ENCODE measurements at regions not wholly inside any gene's neighbourhood (a gene's known extent, or its start where the extent isn't known, plus 50 kb on each side); places are given as distances from the start of the nearest gene placed in this dataset.

- no peak for DNase-seq (ENCODE audit: low spot score in 2 of 2)
- FAIRE-seq, result no peak
These were observed 1307.4 kb upstream of the ACVR2A start for GRCh38 chr2:146537477-146537876.

- DNase-seq (ENCODE audit: low spot score in 2 of 2) (no peak), FAIRE-seq (no peak)
These were observed 1312.2 kb upstream of the ACVR2A start for GRCh38 chr2:146532509-146533147.

- FAIRE-seq, result no peak
- DNase-seq (ENCODE audit: low spot score in 2 of 2), result no peak
These were observed 1312.8 kb upstream of the ACVR2A start for GRCh38 chr2:146532009-146532408.

GRCh38 chr2:146530886-146531285 lies 1313.9 kb upstream of the ACVR2A start:
- FAIRE-seq (no peak), DNase-seq (ENCODE audit: low spot score in 2 of 2) (no peak)

- FAIRE-seq (no peak), DNase-seq (ENCODE audit: low spot score in 2 of 2) (no peak)
These were observed 1317.7 kb upstream of the ACVR2A start for GRCh38 chr2:146527166-146527565.

GRCh38 chr2:146523196-146523595 lies 1321.6 kb upstream of the ACVR2A start:
- DNase-seq (ENCODE audit: low spot score in 2 of 2) (no peak), FAIRE-seq (peak; percentile 76)

- FAIRE-seq (no peak), DNase-seq (ENCODE audit: low spot score in 2 of 2) (no peak)
These were observed 1338.0 kb upstream of the ACVR2A start for GRCh38 chr2:146506851-146507250.

- FAIRE-seq (no peak), DNase-seq (ENCODE audit: low spot score in 2 of 2) (no peak)
These were observed 1341.5 kb upstream of the ACVR2A start for GRCh38 chr2:146503366-146503765.

- DNase-seq (ENCODE audit: low spot score in 2 of 2), result no peak
These were observed 1348.6 kb upstream of the ACVR2A start for GRCh38 chr2:146496248-146496647.

GRCh38 chr2:146489386-146489785 lies 1355.4 kb upstream of the ACVR2A start:
- DNase-seq (ENCODE audit: low spot score in 2 of 2), result no peak
- FAIRE-seq, result no peak

More at GRCh38 chr2:146496248-146496647, 1348.6 kb upstream of the ACVR2A start:
- FAIRE-seq, result no peak

- FAIRE-seq, result no peak
These were observed 1363.2 kb upstream of the ACVR2A start for GRCh38 chr2:146481629-146482028.

GRCh38 chr2:146477383-146477782 lies 1367.4 kb upstream of the ACVR2A start:
- DNase-seq (ENCODE audit: low spot score in 2 of 2) (no peak), FAIRE-seq (no peak)

More at GRCh38 chr2:146481629-146482028, 1363.2 kb upstream of the ACVR2A start:
- DNase-seq (ENCODE audit: low spot score in 2 of 2), result no peak

- FAIRE-seq (no peak), DNase-seq (ENCODE audit: low spot score in 2 of 2) (no peak)
These were observed 1376.3 kb upstream of the ACVR2A start for GRCh38 chr2:146468578-146468977.

- no peak for DNase-seq (ENCODE audit: low spot score in 2 of 2)
- FAIRE-seq, result no peak
These were observed 1377.4 kb upstream of the ACVR2A start for GRCh38 chr2:146467425-146467824.

- DNase-seq (ENCODE audit: low spot score in 2 of 2) (no peak), FAIRE-seq (no peak)
These were observed 1379.4 kb upstream of the ACVR2A start for GRCh38 chr2:146465460-146465859.

GRCh38 chr2:146461068-146461467 lies 1383.8 kb upstream of the ACVR2A start:
- FAIRE-seq (no peak), DNase-seq (ENCODE audit: low spot score in 2 of 2) (no peak)

GRCh38 chr2:146458585-146458984 lies 1386.2 kb upstream of the ACVR2A start:
- DNase-seq (ENCODE audit: low spot score in 2 of 2) (no peak), FAIRE-seq (no peak)

GRCh38 chr2:146457221-146457620 lies 1387.6 kb upstream of the ACVR2A start:
- FAIRE-seq, result no peak

GRCh38 chr2:146455325-146455724 lies 1389.5 kb upstream of the ACVR2A start:
- FAIRE-seq, result no peak

More at GRCh38 chr2:146457221-146457620, 1387.6 kb upstream of the ACVR2A start:
- DNase-seq (ENCODE audit: low spot score in 2 of 2), result no peak

GRCh38 chr2:146451972-146452371 lies 1392.9 kb upstream of the ACVR2A start:
- no peak for FAIRE-seq

More at GRCh38 chr2:146455325-146455724, 1389.5 kb upstream of the ACVR2A start:
- no peak for DNase-seq (ENCODE audit: low spot score in 2 of 2)

GRCh38 chr2:146450131-146450530 lies 1394.7 kb upstream of the ACVR2A start:
- DNase-seq (ENCODE audit: low spot score in 2 of 2) (no peak), FAIRE-seq (no peak)

More at GRCh38 chr2:146451972-146452371, 1392.9 kb upstream of the ACVR2A start:
- no peak for DNase-seq (ENCODE audit: low spot score in 2 of 2)

- FAIRE-seq (no peak), DNase-seq (ENCODE audit: low spot score in 2 of 2) (no peak)
These were observed 1399.8 kb upstream of the ACVR2A start for GRCh38 chr2:146444987-146445386.

GRCh38 chr2:146444085-146444484 lies 1400.7 kb upstream of the ACVR2A start:
- DNase-seq (ENCODE audit: low spot score in 2 of 2) (no peak), FAIRE-seq (no peak)
